Lung (tissue), 11 donors: ENCODE measurements at regions not wholly inside any gene's neighbourhood (a gene's known extent, or its start where the extent isn't known, plus 50 kb on each side); places are given as distances from the start of the nearest gene placed in this dataset.

Source experiments
- ATAC-seq: fragments of 200-7000 bp; cut with Tn5 transposase; one replicate; pipeline ENCODE4 v1.9.1; 2020; ENCODE audit warnings: moderate number of reproducible peaks; ENCODE audit not compliant: insufficient read depth, low FRiP score
- DNase-seq, 3 donors: peaks; one replicate each; pipeline ENCODE4 v3.0.0-alpha.2; 2013 to 2017
- H3K27ac ChIP-seq, 2 donors: one replicate each; pipeline ENCODE4 v1.5.1; 2013; ENCODE audit warnings: mild to moderate bottlenecking in 2 of 2, moderate library complexity in 2 of 2, control low read depth in 1 of 2, inconsistent platforms in 1 of 2, low read depth in 1 of 2, low read length in 1 of 2
- H3K27me3 ChIP-seq, 3 donors: one replicate each; pipeline ENCODE4 v1.5.1; 2013; ENCODE audit warnings: low read length in 2 of 3; ENCODE audit not compliant: control insufficient read depth in 3 of 3, insufficient read depth in 3 of 3
- H3K36me3 ChIP-seq, 4 donors: one replicate each; pipeline ENCODE4 v1.5.1; 2013; ENCODE audit warnings: low read length in 4 of 4, mild to moderate bottlenecking in 1 of 4, moderate library complexity in 1 of 4; ENCODE audit not compliant: control insufficient read depth in 4 of 4, insufficient read depth in 4 of 4
- H3K4me1 ChIP-seq, 5 donors: one replicate each; pipeline ENCODE4 v1.5.1; 2013; ENCODE audit warnings: low read length in 5 of 5, mild to moderate bottlenecking in 2 of 5, moderate library complexity in 1 of 5; ENCODE audit not compliant: control insufficient read depth in 5 of 5, insufficient read depth in 5 of 5
- H3K4me3 ChIP-seq: one replicate; pipeline ENCODE4 v1.5.1; 2013; ENCODE audit warnings: mild to moderate bottlenecking, control low read depth, moderate library complexity
- H3K9ac ChIP-seq, 2 donors: one replicate each; pipeline ENCODE4 v1.5.1; 2013; ENCODE audit warnings: low read length in 2 of 2, control low read depth in 1 of 2; ENCODE audit not compliant: insufficient read depth in 1 of 2
- H3K9me3 ChIP-seq, 4 donors: one replicate each; pipeline ENCODE4 v1.5.1; 2013; ENCODE audit warnings: low read length in 3 of 4, mild to moderate bottlenecking in 1 of 4, moderate library complexity in 1 of 4; ENCODE audit not compliant: control insufficient read depth in 4 of 4, insufficient read depth in 3 of 4
- CTCF ChIP-seq: IDR thresholded peaks from 2 replicates; pipeline ENCODE4 v1.5.1; 2012; ENCODE audit warnings: mild to moderate bottlenecking; ENCODE audit errors: control extremely low read depth, extremely low read depth
- WGBS, 2 donors: extraction: QIAGEN DNeasy Blood & Tissue Kit; methylation state at CpG; one replicate each; pipeline ENCODE4 v1.1.7; 2013; 5-methylcytosine and 5-hydroxymethylcytosine counted together
- donor health status: control.
- donor health status: control.
- donor health status: Bipolar disorder and iron deficiency.
- donor health status: healthy.
- donor health status: DM: yes; HTN: yes; CAD: no.

- DNase-seq (no peak), ATAC-seq (no peak)
- 91 to 95% methylated on average over 4 of the region's 4 CpGs for WGBS, 2 donors
- no peaks in the 10 kb centered on the region for H3K9me3 ChIP-seq
- H3K4me1 ChIP-seq, result no peaks in the 10 kb centered on the region
- H3K4me3 ChIP-seq, result no peak overlapping the region
- no peak overlapping the region for H3K27ac ChIP-seq
- H3K27me3 ChIP-seq, result no peaks in the 10 kb centered on the region
- H3K9ac ChIP-seq, result no peak overlapping the region
- no peaks in the 10 kb centered on the region for H3K36me3 ChIP-seq
- TF ChIP-seq CTCF, result no peak
Observed at GRCh38 chr2:193778293-193778692, 1583.6 kb upstream of the TMEFF2 start.

GRCh38 chr2:193776988-193777387, 1582.3 kb upstream of the TMEFF2 start:
- WGBS, 2 donors, result 78 to 81% methylated on average over 1 of the region's 1 CpG
- Histone ChIP-seq H3K36me3 (no peaks in the 10 kb centered on the region), H3K9me3 (no peaks in the 10 kb centered on the region), H3K27ac (no peak overlapping the region), H3K9ac (no peak overlapping the region), H3K4me1 (no peaks in the 10 kb centered on the region), H3K4me3 (no peak overlapping the region), H3K27me3 (no peaks in the 10 kb centered on the region)
- TF ChIP-seq CTCF, result no peak
- ATAC-seq, result no peak
- DNase-seq, result no peak

GRCh38 chr2:193774166-193774565, 1579.4 kb upstream of the TMEFF2 start:
- Histone ChIP-seq H3K27me3 (no peaks in the 10 kb centered on the region), H3K36me3 (no peaks in the 10 kb centered on the region), H3K4me3 (no peak overlapping the region), H3K9me3 (no peaks in the 10 kb centered on the region), H3K9ac (no peak overlapping the region), H3K27ac (no peak overlapping the region), H3K4me1 (no peaks in the 10 kb centered on the region)
- WGBS, 2 donors, result 56 to 61% methylated on average over 2 of the region's 2 CpGs
- DNase-seq (no peak), ATAC-seq (no peak)
- TF ChIP-seq CTCF, result no peak

GRCh38 chr2:193751299-193751698, 1556.6 kb upstream of the TMEFF2 start:
- WGBS, 2 donors, result 74 to 75% methylated on average over 2 of the region's 2 CpGs
- no peak for TF ChIP-seq CTCF
- H3K27me3 ChIP-seq, result no peaks in the 10 kb centered on the region
- no peaks in the 10 kb centered on the region for H3K36me3 ChIP-seq
- DNase-seq, result no peak
- no peak overlapping the region for H3K4me3 ChIP-seq
- no peak overlapping the region for H3K27ac ChIP-seq
- no peak for ATAC-seq
- no peaks in the 10 kb centered on the region for H3K4me1 ChIP-seq
- no peaks in the 10 kb centered on the region for H3K9me3 ChIP-seq
- no peak overlapping the region for H3K9ac ChIP-seq
